Osteocyte (in vitro differentiated cells): ENCODE measurements at regions not wholly inside any gene's neighbourhood (a gene's known extent, or its start where the extent isn't known, plus 50 kb on each side); places are given as distances from the start of the nearest gene placed in this dataset.
A peak's percentile ranks its signal among the peaks of the same experiment; 100 is the strongest.

Experiments
- DNase-seq: peaks from one replicate; pipeline ENCODE4 v3.0.0; 2021; ENCODE audit warnings: mixed read lengths; ENCODE audit not compliant: unreplicated experiment; ENCODE audit errors: extremely low spot score
- H3K27ac Mint-ChIP-seq: one replicate; pipeline ENCODE4 v1.8.0; 2021; ENCODE audit warnings: mild to moderate bottlenecking, mixed read lengths; ENCODE audit not compliant: unreplicated experiment
- H3K27me3 Mint-ChIP-seq: one replicate; pipeline ENCODE4 v1.8.0; 2021; ENCODE audit warnings: mixed read lengths; ENCODE audit not compliant: unreplicated experiment
- H3K36me3 Mint-ChIP-seq: one replicate; pipeline ENCODE4 v1.8.0; 2021; ENCODE audit warnings: mixed read lengths; ENCODE audit not compliant: unreplicated experiment
- H3K4me1 Mint-ChIP-seq: one replicate; pipeline ENCODE4 v1.8.0; 2021; ENCODE audit warnings: mixed read lengths; ENCODE audit not compliant: unreplicated experiment
- H3K4me3 Mint-ChIP-seq: one replicate; pipeline ENCODE4 v1.8.0; 2021; ENCODE audit warnings: mild to moderate bottlenecking, moderate library complexity, mixed read lengths; ENCODE audit not compliant: unreplicated experiment
- H3K9me3 Mint-ChIP-seq: one replicate; pipeline ENCODE4 v1.8.0; 2021; ENCODE audit warnings: mixed read lengths; ENCODE audit not compliant: unreplicated experiment
- CTCF ChIP-seq: fragments of 200-600 bp; sonication (generic); IDR thresholded peaks from 2 replicates; pipeline ENCODE4 v1.5.0; 2021; ENCODE audit warnings: antibody characterized with exemption, mild to moderate bottlenecking, moderate library complexity

GRCh38 chr2:34602262-34602661 lies 1003.2 kb upstream of the FAM98A start:
- H3K27ac Mint-ChIP-seq: no peak overlapping the region
- TF ChIP-seq CTCF: no peak
- H3K4me3 Mint-ChIP-seq: no peak overlapping the region
- DNase-seq: no peak
- no peaks in the 10 kb centered on the region for H3K36me3 Mint-ChIP-seq
- H3K4me1 Mint-ChIP-seq: no peaks in the 10 kb centered on the region
- H3K27me3 Mint-ChIP-seq: no peaks in the 10 kb centered on the region
- peaks cover 9% of the 10 kb centered on the region for H3K9me3 Mint-ChIP-seq

- Mint-ChIP-seq H3K9me3 (peaks cover 9% of the 10 kb centered on the region), H3K4me3 (no peak overlapping the region), H3K4me1 (no peaks in the 10 kb centered on the region), H3K36me3 (no peaks in the 10 kb centered on the region), H3K27ac (no peak overlapping the region), H3K27me3 (no peaks in the 10 kb centered on the region)
- DNase-seq: no peak
- no peak for TF ChIP-seq CTCF
Observed at GRCh38 chr2:34601561-34601960, 1002.5 kb upstream of the FAM98A start.

- Mint-ChIP-seq H3K27ac (no peak overlapping the region), H3K4me3 (no peak overlapping the region), H3K9me3 (peaks cover 21% of the 10 kb centered on the region), H3K4me1 (no peaks in the 10 kb centered on the region), H3K36me3 (no peaks in the 10 kb centered on the region), H3K27me3 (no peaks in the 10 kb centered on the region)
- DNase-seq: no peak
- TF ChIP-seq CTCF: no peak
Observed at GRCh38 chr2:34578641-34579040, 979.5 kb upstream of the FAM98A start.

- Mint-ChIP-seq H3K27ac (no peak overlapping the region), H3K9me3 (peaks cover 11% of the 10 kb centered on the region), H3K36me3 (no peaks in the 10 kb centered on the region), H3K27me3 (no peaks in the 10 kb centered on the region), H3K4me3 (no peak overlapping the region), H3K4me1 (no peaks in the 10 kb centered on the region)
- no peak for DNase-seq
- TF ChIP-seq CTCF: peak; percentile 25
Observed at GRCh38 chr2:34570266-34570872, 971.3 kb upstream of the FAM98A start.

GRCh38 chr2:34567128-34567527 lies 968.0 kb upstream of the FAM98A start:
- Mint-ChIP-seq H3K27me3 (no peaks in the 10 kb centered on the region), H3K4me1 (no peaks in the 10 kb centered on the region), H3K4me3 (no peak overlapping the region), H3K27ac (no peak overlapping the region), H3K9me3 (peaks cover 18% of the 10 kb centered on the region), H3K36me3 (no peaks in the 10 kb centered on the region)
- DNase-seq: no peak
- no peak for TF ChIP-seq CTCF
